HG03442 (cell line): ENCODE measurements at regions not wholly inside any gene's neighbourhood (a gene's known extent, or its start where the extent isn't known, plus 50 kb on each side); places are given as distances from the start of the nearest gene placed in this dataset.
"Not testable (repeated sequence)": the region's sequence is repeated elsewhere in the genome, so short reads cannot be mapped to it uniquely, and the experiment has no call there.

Experiments
- ATAC-seq: cut with Tn5 transposase; IDR thresholded peaks from one replicate; pipeline ENCODE4 v1.9.1; 2021; ENCODE audit warnings: mild to moderate bottlenecking, moderate library complexity; ENCODE audit not compliant: unreplicated experiment

- ATAC-seq, result not testable (repeated sequence)
These were observed 1265.9 kb upstream of the PCDH10 start for GRCh38 chr4:131883181-131883580.

- ATAC-seq, result not testable (repeated sequence)
These were observed 1223.4 kb upstream of the PCDH10 start for GRCh38 chr4:131925662-131926061.

- not testable (repeated sequence) for ATAC-seq
These were observed 1181.4 kb upstream of the PCDH10 start for GRCh38 chr4:131967646-131968045.

- ATAC-seq, result no peak
These were observed 1174.4 kb upstream of the PCDH10 start for GRCh38 chr4:131974730-131975129.

GRCh38 chr4:131975276-131976132 is 1173.6 kb upstream of the PCDH10 start:
- ATAC-seq, result not testable (repeated sequence)

GRCh38 chr4:131976133-131977002 is 1172.7 kb upstream of the PCDH10 start:
- ATAC-seq, result not testable (repeated sequence)

- ATAC-seq, result no peak
These were observed 1171.0 kb upstream of the PCDH10 start for GRCh38 chr4:131978120-131978519.

GRCh38 chr4:131989576-131989975 is 1159.5 kb upstream of the PCDH10 start:
- ATAC-seq, result no peak

GRCh38 chr4:132001542-132001941 is 1147.6 kb upstream of the PCDH10 start:
- ATAC-seq, result no peak

- ATAC-seq, result no peak
These were observed 1145.5 kb upstream of the PCDH10 start for GRCh38 chr4:132003593-132003992.

GRCh38 chr4:132015321-132015720 is 1133.8 kb upstream of the PCDH10 start:
- no peak for ATAC-seq

- ATAC-seq, result no peak
These were observed 1132.3 kb upstream of the PCDH10 start for GRCh38 chr4:132016703-132017350.

GRCh38 chr4:132026166-132026565 is 1122.9 kb upstream of the PCDH10 start:
- ATAC-seq, result no peak

GRCh38 chr4:132026816-132027215 is 1122.3 kb upstream of the PCDH10 start:
- ATAC-seq, result no peak

GRCh38 chr4:132056496-132056895 is 1092.6 kb upstream of the PCDH10 start:
- no peak for ATAC-seq

GRCh38 chr4:132059227-132059626 is 1089.9 kb upstream of the PCDH10 start:
- no peak for ATAC-seq

- no peak for ATAC-seq
These were observed 1086.4 kb upstream of the PCDH10 start for GRCh38 chr4:132062611-132063239.

GRCh38 chr4:132063829-132064228 is 1085.3 kb upstream of the PCDH10 start:
- ATAC-seq, result no peak

GRCh38 chr4:132065940-132066495 is 1083.1 kb upstream of the PCDH10 start:
- ATAC-seq, result no peak

GRCh38 chr4:132071815-132072214 is 1077.3 kb upstream of the PCDH10 start:
- no peak for ATAC-seq
